GM12878 (cell line): ENCODE measurements at regions not wholly inside any gene's neighbourhood (a gene's known extent, or its start where the extent isn't known, plus 50 kb on each side); places are given as distances from the start of the nearest gene placed in this dataset.

ENCODE experiments used
- ATAC-seq: fragments of 200-7000 bp; cut with Tn5 transposase; 3 replicates; pipeline ENCODE4 v1.9.1; 2020; ENCODE audit warnings: mild to moderate bottlenecking, moderate library complexity
- BruUV-seq: library from RNA; stranded (reverse); fragments of 400-500 nt; replicated peaks from 2 replicates; lab custom pipeline; 2021; lab: Mats Ljungman, UMichigan
- CTCF ChIA-PET: fragments of 300-600 bp; sonication (Branson Sonifier 250); formaldehyde crosslinking; extraction: SDS; loops from one replicate; lab custom pipeline; 2021; ENCODE audit warnings: inconsistent platforms; lab: Yijun Ruan, JAX
- POLR2A ChIA-PET: fragments of 350-600 bp; formaldehyde crosslinking; extraction: SDS; loops from one replicate; lab custom pipeline; 2021; ENCODE audit warnings: inconsistent platforms; lab: Charles Lee
- RAD21 ChIA-PET: fragments of 300-600 bp; sonication (Branson Sonifier 250); formaldehyde crosslinking; loops from one replicate; lab custom pipeline; 2023; ENCODE audit warnings: antibody characterized with exemption; ENCODE audit not compliant: unreplicated experiment; lab: Charles Lee
- SMC1A ChIA-PET: fragments of 300-600 bp; sonication (Branson Sonifier 250); formaldehyde crosslinking; loops from one replicate; lab custom pipeline; 2023; ENCODE audit not compliant: unreplicated experiment, uncharacterized antibody; lab: Charles Lee
- DNase-seq: peaks from one replicate; pipeline ENCODE4 v3.0.0-alpha.2; 2011; ENCODE audit warnings: low read depth, low spot score
- FAIRE-seq: peaks from 3 replicates; lab custom pipeline; 2011; peaks lifted over from hg19 to GRCh38; lab: Jason Lieb, UNC
- H2AFZ ChIP-seq: 2 replicates; pipeline ENCODE4 v1.6.0; 2011; ENCODE audit warnings: low read depth, low read length, control low read depth; ENCODE audit not compliant: control insufficient read depth
- H3K27ac ChIP-seq: 2 replicates; pipeline ENCODE4 v1.5.1; 2011; ENCODE audit warnings: control low read depth; ENCODE audit not compliant: control insufficient read depth, insufficient read depth
- H3K27me3 ChIP-seq, 2 experiments: replicated peaks in 1 of 2; 2 replicates each; pipeline versions ENCODE4 v1.6.0 to v1.6.1; 2011; ENCODE audit warnings: low read length in 1 of 2; ENCODE audit not compliant: control insufficient read depth in 2 of 2, insufficient read depth in 2 of 2
- H3K36me3 ChIP-seq, 2 experiments: 2 replicates each; pipeline ENCODE4 v1.5.1; 2011; ENCODE audit warnings: low read length in 1 of 2; ENCODE audit not compliant: control insufficient read depth in 2 of 2, insufficient read depth in 2 of 2
- H3K4me1 ChIP-seq: 2 replicates; pipeline ENCODE4 v1.6.1; 2011; ENCODE audit warnings: mild to moderate bottlenecking, low read length, moderate library complexity, mixed read lengths; ENCODE audit not compliant: control insufficient read depth, insufficient read depth
- H3K4me2 ChIP-seq: 2 replicates; pipeline ENCODE4 v1.6.0; 2011; ENCODE audit warnings: control low read depth; ENCODE audit not compliant: control insufficient read depth, insufficient read depth
- H3K4me3 ChIP-seq: fragments of 200-600 bp; sonication (generic); 2 replicates; pipeline ENCODE4 v1.5.1; 2016
- H3K79me2 ChIP-seq: 2 replicates; pipeline ENCODE4 v1.6.0; 2011; ENCODE audit warnings: low read length; ENCODE audit not compliant: control insufficient read depth, insufficient read depth
- H3K9ac ChIP-seq: 2 replicates; pipeline ENCODE4 v1.8.0; 2011; ENCODE audit warnings: low read length, control low read depth, mixed read lengths; ENCODE audit not compliant: control insufficient read depth, insufficient read depth
- H3K9me3 ChIP-seq: replicated peaks from 3 replicates; pipeline ENCODE4 v1.5.1; 2011; ENCODE audit warnings: mild to moderate bottlenecking, low read length; ENCODE audit not compliant: control insufficient read depth, insufficient read depth
- H4K20me1 ChIP-seq: 2 replicates; pipeline ENCODE4 v1.6.0; 2011; ENCODE audit not compliant: control insufficient read depth, insufficient read depth
- ATF7 ChIP-seq: fragments of 450-650 bp; IDR thresholded peaks from 2 replicates; pipeline ENCODE4 v1.6.1; 2016; ENCODE audit warnings: low read depth, mild to moderate bottlenecking
- BRCA1 ChIP-seq: IDR thresholded peaks from 2 replicates; pipeline ENCODE4 v1.6.1; 2011; ENCODE audit warnings: low read depth, low read length, improper control_type of control experiment
- LARP7 ChIP-seq: fragments of 450-650 bp; IDR thresholded peaks from 2 replicates; pipeline ENCODE4 v1.6.1; 2017; ENCODE audit warnings: mild to moderate bottlenecking
- MEF2A ChIP-seq: IDR thresholded peaks from 2 replicates; pipeline ENCODE4 v1.6.1; 2011; ENCODE audit warnings: low read depth, mild to moderate bottlenecking, low read length, moderate library complexity; ENCODE audit not compliant: insufficient read depth
- SIN3A ChIP-seq: IDR thresholded peaks from 2 replicates; pipeline ENCODE4 v1.6.1; 2012; ENCODE audit warnings: low read depth, low read length, improper control_type of control experiment
- ZNF24 ChIP-seq: fragments of 450-650 bp; IDR thresholded peaks from 2 replicates; pipeline ENCODE4 v1.6.1; 2017; ENCODE audit warnings: antibody characterized with exemption, mild to moderate bottlenecking
- WGBS: methylation state at CpG from one replicate; pipeline ENCODE4 v1.1.6; 2016; ENCODE audit warnings: low lambda C conversion rate; ENCODE audit not compliant: insufficient replicate concordance, insufficient coverage; ENCODE audit errors: missing lambda C conversion rate; 5-methylcytosine and 5-hydroxymethylcytosine counted together
- in situ Hi-C: fragments of 300-500 bp; cut with MboI; formaldehyde crosslinking; loops from 9 replicates; pipeline ENCODE4 v1.14.3; 2018; ENCODE audit warnings: mixed read lengths
- intact Hi-C: fragments of 100-400 bp; cut with micrococcal nuclease; formaldehyde crosslinking; loops from one replicate; pipeline ENCODE4 v1.14.2; 2022; ENCODE audit not compliant: unreplicated experiment
- TF ChIP-seq, protein P1 (sequence below): fragments of 450-650 bp; IDR thresholded peaks from 2 replicates; pipeline ENCODE4 v1.6.1; 2018; ENCODE audit warnings: mild to moderate bottlenecking, low read depth, moderate library complexity; ENCODE audit not compliant: partially characterized antibody

DNA sequence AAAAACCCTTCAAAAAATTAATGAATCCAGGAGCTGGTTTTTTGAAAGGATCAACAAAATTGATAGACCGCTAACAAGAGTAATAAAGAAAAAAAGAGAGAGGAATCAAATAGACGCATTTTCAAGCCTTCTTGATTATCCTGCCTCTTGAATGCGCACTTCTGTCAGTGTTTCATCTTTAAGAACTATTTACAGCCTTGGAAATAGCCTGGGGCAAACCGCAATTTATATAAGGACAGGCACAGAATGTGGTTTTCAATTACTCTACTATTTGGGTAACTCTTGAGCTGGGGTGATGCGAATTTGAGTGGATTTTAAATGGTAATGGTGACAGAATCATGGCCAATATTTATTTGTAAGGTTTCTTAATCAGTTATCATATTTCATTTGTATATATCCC is 179.1 kb upstream of the OTX2 start:
- ChIA-PET CTCF (no interaction called here), RAD21 (no interaction called here), SMC1A (no interaction called here), POLR2A (no interaction called here)
- TF ChIP-seq ATF7 = no peak
- TF ChIP-seq BRCA1 = no peak
- no peak for TF ChIP-seq MEF2A
- TF ChIP-seq SIN3A = no peak
- no peak for TF ChIP-seq ZNF24
- no peak for TF ChIP-seq LARP7
- TF ChIP-seq, protein P1, sequence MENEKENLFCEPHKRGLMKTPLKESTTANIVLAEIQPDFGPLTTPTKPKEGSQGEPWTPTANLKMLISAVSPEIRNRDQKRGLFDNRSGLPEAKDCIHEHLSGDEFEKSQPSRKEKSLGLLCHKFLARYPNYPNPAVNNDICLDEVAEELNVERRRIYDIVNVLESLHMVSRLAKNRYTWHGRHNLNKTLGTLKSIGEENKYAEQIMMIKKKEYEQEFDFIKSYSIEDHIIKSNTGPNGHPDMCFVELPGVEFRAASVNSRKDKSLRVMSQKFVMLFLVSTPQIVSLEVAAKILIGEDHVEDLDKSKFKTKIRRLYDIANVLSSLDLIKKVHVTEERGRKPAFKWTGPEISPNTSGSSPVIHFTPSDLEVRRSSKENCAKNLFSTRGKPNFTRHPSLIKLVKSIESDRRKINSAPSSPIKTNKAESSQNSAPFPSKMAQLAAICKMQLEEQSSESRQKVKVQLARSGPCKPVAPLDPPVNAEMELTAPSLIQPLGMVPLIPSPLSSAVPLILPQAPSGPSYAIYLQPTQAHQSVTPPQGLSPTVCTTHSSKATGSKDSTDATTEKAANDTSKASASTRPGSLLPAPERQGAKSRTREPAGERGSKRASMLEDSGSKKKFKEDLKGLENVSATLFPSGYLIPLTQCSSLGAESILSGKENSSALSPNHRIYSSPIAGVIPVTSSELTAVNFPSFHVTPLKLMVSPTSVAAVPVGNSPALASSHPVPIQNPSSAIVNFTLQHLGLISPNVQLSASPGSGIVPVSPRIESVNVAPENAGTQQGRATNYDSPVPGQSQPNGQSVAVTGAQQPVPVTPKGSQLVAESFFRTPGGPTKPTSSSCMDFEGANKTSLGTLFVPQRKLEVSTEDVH = no peak
- in situ Hi-C loops = no loop called here
- Histone ChIP-seq H3K36me3 (no peaks in the 10 kb centered on the region), H3K27ac (no peak overlapping the region), H3K4me1 (no peaks in the 10 kb centered on the region), H4K20me1 (no peaks in the 10 kb centered on the region), H3K4me3 (no peak overlapping the region), H3K4me2 (no peak overlapping the region), H3K27me3 (no peaks in the 10 kb centered on the region), H3K9me3 (no peaks in the 10 kb centered on the region), H3K79me2 (no peaks in the 10 kb centered on the region), H3K9ac (no peak overlapping the region), H2AFZ (no peak overlapping the region)
- intact Hi-C loops = no loop called here
- WGBS = 51% methylated on average over 5 of the region's 5 CpGs
- BruUV-seq = no TSS peak
- no peak for ATAC-seq
- DNase-seq = no peak
- no peak for FAIRE-seq
